ENCODE measurements at regions not wholly inside any gene's neighbourhood (a gene's known extent, or its start where the extent isn't known, plus 50 kb on each side); places are given as distances from the start of the nearest gene placed in this dataset.

DNA sequence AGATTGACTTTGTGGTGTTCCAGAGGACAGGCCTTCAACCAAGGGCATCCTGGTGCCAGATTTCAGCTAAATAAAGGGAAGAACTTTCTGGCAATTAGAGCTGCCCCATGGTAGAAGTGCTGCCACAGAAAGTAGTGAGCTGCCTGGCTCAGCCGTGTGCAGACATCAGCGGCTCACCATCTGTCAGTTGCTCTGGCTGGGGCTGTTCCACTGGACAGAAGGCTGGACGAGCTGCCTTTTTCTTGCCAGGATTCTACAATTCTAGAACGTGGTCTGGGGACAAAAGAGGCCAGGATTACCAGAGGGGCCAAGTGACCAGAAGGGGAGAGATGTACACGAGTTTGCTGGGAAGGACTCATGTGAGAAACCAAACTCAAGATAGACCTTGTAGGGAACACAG lies 107.0 kb upstream of the RPL38 start:
- no peak for DNase-seq

GRCh38 chr17:74097450-74098135 lies 105.9 kb upstream of the RPL38 start:
- no peak for DNase-seq

GRCh38 chr17:74098136-74099024 lies 105.1 kb upstream of the RPL38 start:
- DNase-seq = no peak

DNA sequence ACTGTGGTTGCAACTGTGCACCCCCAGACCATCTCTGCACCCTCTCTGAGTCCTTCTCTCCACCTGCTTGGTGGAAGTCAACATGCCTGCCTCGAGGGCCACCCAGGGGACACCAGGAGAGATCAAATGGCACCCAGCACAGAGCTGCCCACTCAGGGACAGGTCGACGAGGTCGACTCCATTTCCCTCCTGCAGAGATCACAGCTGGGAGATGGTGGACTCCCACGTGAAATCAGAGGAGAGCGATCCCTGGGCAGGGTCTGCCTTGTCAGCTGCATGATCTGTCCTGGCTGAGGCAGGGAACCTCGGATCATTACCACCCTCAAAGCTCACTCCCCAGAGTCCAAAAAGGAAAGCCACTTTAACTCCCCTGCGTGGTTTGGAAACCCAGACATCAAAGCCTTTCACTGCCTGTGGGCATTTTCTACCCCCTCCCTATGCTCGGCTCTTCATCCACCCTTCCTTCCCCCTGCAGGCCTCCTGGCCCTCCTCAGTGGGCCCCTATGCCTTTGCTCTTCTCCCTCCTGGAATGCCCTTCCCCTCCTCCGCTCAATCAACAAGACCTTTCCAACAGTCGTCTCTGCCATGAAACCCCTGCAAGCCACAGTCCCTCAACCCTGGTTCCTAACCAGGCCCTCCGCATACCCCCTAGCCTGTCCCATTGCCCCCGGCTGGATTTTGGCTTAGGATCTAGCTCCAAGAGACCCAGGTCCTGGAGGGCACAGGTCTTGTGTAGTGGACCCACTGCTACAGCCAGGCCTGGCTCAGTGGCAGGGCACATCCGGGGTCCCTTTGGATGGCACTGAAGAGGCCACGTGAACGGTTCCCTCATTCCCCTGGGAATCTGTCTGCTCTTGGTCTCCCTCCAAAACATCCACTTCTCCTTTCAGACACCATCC lies 103.8 kb upstream of the RPL38 start:
- no peak for DNase-seq

- no peak for DNase-seq
These were observed 98.6 kb upstream of the RPL38 start for GRCh38 chr17:74104921-74105320.

- DNase-seq = no peak
These were observed 96.4 kb upstream of the RPL38 start for GRCh38 chr17:74107107-74107506.

GRCh38 chr17:74108126-74108705 lies 95.3 kb upstream of the RPL38 start:
- no peak for DNase-seq

DNA sequence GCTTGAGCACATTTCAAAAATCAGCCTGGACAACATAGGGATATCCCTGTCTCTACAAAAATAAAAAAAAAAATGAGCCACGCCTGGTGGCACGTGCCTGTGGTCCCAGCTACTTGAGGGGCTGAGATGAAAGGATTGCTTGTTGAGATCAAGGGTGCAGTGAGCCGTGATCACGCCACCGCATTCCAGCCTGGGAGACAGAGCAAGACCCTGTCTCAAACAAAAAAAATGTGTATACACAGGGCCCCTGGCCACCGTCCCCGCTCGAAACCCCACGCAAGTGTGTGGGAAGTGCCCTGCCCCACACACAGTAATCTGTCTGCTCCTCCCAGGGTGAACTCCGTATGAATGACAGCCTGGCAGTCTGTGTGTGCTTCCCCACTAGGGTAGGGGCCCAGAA lies 93.0 kb upstream of the RPL38 start:
- DNase-seq = no peak

DNA sequence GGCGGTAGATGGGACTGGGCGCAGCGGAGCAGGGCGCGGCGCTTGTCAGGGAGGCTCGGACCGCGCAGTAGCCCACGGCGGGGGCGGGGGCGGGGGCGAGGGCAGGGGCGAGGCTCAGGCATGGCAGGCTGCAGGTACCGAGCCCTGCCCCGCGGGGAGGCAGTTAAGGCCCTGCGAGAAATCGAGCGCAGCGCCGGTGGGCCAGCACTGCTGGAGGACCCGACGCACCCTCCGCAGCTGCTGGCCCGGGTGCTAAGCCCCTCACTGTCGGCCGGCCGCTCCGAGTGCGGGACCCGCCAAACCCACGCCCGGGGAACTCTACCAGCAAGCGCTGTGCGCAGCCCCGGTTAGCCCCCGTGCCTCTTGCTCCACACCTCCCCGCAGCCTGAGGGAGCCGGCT lies 90.2 kb upstream of the RPL38 start:
- no peak for DNase-seq

GRCh38 chr17:74113952-74114351 lies 89.5 kb upstream of the RPL38 start:
- no peak for DNase-seq

DNA sequence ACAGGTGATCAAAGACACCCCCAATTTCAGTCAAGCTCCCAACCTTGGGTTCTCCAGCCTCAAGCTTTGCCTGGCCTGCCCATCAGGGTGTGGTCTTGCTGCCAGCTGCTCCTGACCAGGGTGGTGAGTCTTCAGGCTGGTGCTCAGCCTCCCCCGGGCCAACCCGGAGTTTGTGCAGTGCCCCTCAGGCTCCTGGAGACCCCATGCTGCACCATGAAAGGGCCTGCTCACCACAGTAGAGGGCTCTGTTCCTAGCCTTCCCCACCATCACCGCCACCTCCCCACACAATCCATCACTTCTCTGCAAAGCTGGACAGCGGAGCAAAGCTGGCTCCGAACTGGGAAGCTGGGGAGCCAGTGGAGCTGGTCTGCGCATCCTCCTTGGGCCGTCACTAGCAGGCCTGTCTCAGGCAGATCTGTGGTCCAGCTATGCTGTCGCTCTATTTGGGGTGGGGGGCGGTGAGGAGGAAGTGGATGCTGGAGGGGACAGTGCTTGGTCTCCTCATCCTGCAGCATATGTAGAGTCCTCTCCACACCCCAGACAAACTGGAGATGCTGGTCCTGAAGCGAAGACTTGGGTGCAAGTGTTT lies 88.5 kb upstream of the RPL38 start:
- DNase-seq = no peak

DNA sequence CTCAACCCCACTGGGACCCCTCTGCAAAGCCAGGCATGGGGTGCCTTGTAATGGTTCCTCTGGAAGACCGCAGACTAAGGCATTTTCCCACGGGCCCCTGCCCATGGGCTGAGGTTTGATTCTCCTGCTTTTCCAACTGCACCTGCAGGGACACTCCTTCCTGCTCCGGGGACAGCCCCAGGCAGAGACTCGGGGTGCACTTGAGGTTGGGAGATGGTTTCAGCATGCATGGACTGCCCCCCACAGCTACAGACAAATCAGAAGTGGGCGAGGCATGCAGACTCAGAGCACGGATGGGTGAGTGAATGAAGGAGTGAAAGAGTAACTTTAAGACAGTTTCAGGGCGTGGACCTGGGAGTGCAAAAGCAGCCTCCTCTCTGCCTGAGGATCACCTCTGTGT lies 87.9 kb upstream of the RPL38 start:
- no peak for DNase-seq

- DNase-seq = no peak
These were observed 87.3 kb upstream of the RPL38 start for GRCh38 chr17:74116087-74116717.

DNA sequence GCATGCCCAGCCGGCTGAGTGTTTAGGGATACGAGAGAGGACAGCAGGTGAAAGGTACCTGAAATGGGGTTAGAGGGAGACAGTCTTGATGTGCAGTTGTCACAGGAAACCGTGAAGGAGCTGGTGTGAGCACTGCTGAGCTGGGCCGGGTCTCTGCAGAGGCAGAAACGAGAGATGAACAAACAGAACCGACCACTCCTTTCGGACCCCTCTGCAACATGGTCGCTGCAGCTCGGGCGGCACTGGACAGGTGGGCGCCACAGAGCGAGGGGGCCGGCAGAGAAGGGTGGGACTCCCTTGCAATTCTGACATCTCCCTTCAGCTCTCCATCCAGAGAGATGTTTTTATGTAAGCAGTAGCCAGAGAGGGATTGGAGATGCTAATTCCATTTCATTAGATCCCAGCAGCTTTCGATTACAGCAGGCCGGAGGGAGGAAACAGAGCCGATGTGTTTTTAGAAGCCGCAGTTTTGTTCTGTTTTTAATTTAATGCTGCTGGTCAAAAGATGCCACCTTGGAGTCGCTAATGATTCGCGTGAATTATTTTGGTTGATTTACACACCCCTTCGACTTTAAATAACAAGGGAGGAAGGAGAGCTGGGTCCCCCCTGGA lies 86.3 kb upstream of the RPL38 start:
- DNase-seq = no peak

- DNase-seq = no peak
These were observed 85.5 kb upstream of the RPL38 start for GRCh38 chr17:74117999-74118421.

- no peak for DNase-seq
These were observed 85.0 kb upstream of the RPL38 start for GRCh38 chr17:74118504-74118903.

- no peak for DNase-seq
These were observed 84.4 kb upstream of the RPL38 start for GRCh38 chr17:74119049-74119580.

GRCh38 chr17:74119965-74120364 lies 83.5 kb upstream of the RPL38 start:
- no peak for DNase-seq

GRCh38 chr17:74123350-74123749 lies 80.1 kb upstream of the RPL38 start:
- DNase-seq = no peak

- no peak for DNase-seq
These were observed 79.5 kb upstream of the RPL38 start for GRCh38 chr17:74123866-74124444.

- DNase-seq = no peak
These were observed 78.3 kb upstream of the RPL38 start for GRCh38 chr17:74125156-74125555.

All from stimulated activated CD4-positive, alpha-beta T cell treated with anti-CD3 and anti-CD28 coated beads, Interleukin-2, amount 100 ng/mL, for 24 hours (primary cell).